WERI-Rb-1 (cell line): ENCODE measurements at regions not wholly inside any gene's neighbourhood (a gene's known extent, or its start where the extent isn't known, plus 50 kb on each side); places are given as distances from the start of the nearest gene placed in this dataset.

ENCODE experiments used
- DNase-seq: peaks from one replicate; pipeline ENCODE4 v3.0.0-alpha.2; 2020
- H3K27ac ChIP-seq: fragments of 250-450 bp; sonication (Bioruptor Pico); 2 replicates; pipeline ENCODE4 v1.5.1; 2020; ENCODE audit warnings: mild to moderate bottlenecking, moderate library complexity
- H3K27me3 ChIP-seq: fragments of 250-450 bp; sonication (Bioruptor Pico); 2 replicates; pipeline ENCODE4 v1.5.1; 2021; ENCODE audit warnings: mild to moderate bottlenecking, low read depth, moderate library complexity; ENCODE audit not compliant: insufficient read depth, severe bottlenecking
- H3K36me3 ChIP-seq: fragments of 250-450 bp; sonication (Bioruptor Pico); 2 replicates; pipeline ENCODE4 v1.5.1; 2020; ENCODE audit warnings: mild to moderate bottlenecking, moderate library complexity
- H3K4me3 ChIP-seq: 2 replicates; pipeline ENCODE4 v1.5.1; 2011; ENCODE audit warnings: low read depth, mild to moderate bottlenecking, control low read depth, low read length
- H3K9me3 ChIP-seq: fragments of 250-450 bp; sonication (Bioruptor Pico); 2 replicates; pipeline ENCODE4 v1.5.1; 2021; ENCODE audit warnings: mild to moderate bottlenecking, moderate library complexity; ENCODE audit not compliant: severe bottlenecking
- TF ChIP-seq, protein P1 (sequence below): IDR thresholded peaks from 2 replicates; pipeline ENCODE4 v1.5.1; 2011; ENCODE audit warnings: low read depth, mild to moderate bottlenecking, control low read depth, inconsistent platforms, low read length

DNA sequence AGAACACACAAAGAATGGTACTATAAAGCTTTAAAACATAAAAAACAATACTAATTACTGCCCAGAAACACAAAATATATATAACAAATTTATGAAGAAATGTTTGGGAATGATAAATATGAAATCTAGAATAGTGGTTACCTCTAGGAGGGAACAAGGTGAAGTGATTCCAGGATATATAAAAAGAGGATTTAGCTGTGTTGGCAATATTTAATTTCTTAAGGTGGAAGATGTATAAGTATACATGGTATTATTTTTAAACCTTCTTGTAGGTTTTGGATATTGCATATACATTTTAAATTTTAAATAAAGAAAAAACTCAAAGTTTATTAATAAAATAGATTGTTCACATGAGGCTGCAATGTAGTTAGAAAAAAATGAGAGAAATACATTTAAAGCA lies 112.7 kb upstream of the ZNF618 start:
- peaks cover 35% of the 10 kb centered on the region for H3K27me3 ChIP-seq
- TF ChIP-seq, protein P1, sequence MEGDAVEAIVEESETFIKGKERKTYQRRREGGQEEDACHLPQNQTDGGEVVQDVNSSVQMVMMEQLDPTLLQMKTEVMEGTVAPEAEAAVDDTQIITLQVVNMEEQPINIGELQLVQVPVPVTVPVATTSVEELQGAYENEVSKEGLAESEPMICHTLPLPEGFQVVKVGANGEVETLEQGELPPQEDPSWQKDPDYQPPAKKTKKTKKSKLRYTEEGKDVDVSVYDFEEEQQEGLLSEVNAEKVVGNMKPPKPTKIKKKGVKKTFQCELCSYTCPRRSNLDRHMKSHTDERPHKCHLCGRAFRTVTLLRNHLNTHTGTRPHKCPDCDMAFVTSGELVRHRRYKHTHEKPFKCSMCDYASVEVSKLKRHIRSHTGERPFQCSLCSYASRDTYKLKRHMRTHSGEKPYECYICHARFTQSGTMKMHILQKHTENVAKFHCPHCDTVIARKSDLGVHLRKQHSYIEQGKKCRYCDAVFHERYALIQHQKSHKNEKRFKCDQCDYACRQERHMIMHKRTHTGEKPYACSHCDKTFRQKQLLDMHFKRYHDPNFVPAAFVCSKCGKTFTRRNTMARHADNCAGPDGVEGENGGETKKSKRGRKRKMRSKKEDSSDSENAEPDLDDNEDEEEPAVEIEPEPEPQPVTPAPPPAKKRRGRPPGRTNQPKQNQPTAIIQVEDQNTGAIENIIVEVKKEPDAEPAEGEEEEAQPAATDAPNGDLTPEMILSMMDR: no peak
- H3K27ac ChIP-seq: no peak overlapping the region
- no peak overlapping the region for H3K4me3 ChIP-seq
- DNase-seq: no peak
- H3K36me3 ChIP-seq: no peaks in the 10 kb centered on the region
- no peaks in the 10 kb centered on the region for H3K9me3 ChIP-seq

DNA sequence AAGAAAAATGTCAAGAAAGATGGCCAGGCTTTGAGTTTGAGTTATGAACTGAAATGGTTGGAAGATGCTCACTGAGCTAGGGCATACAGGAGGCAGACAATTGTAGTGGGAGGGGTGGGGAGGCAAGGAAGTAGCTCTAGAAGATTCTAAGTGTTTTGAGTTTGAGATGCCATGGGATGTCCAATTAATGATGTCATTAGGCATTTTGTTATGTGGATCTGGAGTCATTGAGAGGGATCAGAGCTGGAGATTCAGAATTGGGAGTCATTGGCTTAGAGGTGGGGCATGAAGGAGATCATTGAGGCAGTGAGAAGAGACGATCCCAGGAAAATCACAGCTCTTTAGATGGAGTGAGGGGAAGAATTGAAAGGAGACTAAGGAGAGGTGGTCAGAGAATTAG lies 111.5 kb upstream of the ZNF618 start:
- Histone ChIP-seq H3K4me3 (no peak overlapping the region), H3K27ac (no peak overlapping the region), H3K27me3 (peaks cover 41% of the 10 kb centered on the region), H3K9me3 (no peaks in the 10 kb centered on the region), H3K36me3 (no peaks in the 10 kb centered on the region)
- DNase-seq: no peak
- TF ChIP-seq, protein P1: no peak

DNA sequence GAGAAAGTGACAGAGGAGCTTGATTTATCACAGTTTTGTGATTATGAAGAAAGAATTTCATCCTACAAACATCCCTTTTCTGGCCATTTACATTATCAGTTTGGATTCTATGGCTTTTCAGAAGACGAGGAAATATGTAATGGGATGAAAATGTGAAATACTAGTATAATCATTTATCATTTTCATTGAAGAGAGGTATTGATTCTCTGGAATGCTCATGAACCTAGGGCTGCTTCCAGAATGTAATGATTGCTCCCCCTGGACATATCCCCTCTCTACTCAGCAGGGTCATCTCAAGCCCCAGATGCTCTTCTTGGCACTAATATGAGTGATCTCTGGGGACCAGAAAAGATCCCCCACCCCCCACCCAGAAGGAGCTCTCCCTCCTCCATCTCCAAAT lies 106.7 kb upstream of the ZNF618 start:
- no peaks in the 10 kb centered on the region for H3K36me3 ChIP-seq
- H3K4me3 ChIP-seq: no peak overlapping the region
- peaks cover 55% of the 10 kb centered on the region for H3K27me3 ChIP-seq
- H3K27ac ChIP-seq: no peak overlapping the region
- no peak for DNase-seq
- no peaks in the 10 kb centered on the region for H3K9me3 ChIP-seq
- TF ChIP-seq, protein P1: no peak

- Histone ChIP-seq H3K9me3 (no peaks in the 10 kb centered on the region), H3K27ac (no peak overlapping the region), H3K4me3 (no peak overlapping the region), H3K36me3 (no peaks in the 10 kb centered on the region), H3K27me3 (peaks cover 54% of the 10 kb centered on the region)
- DNase-seq: no peak
- TF ChIP-seq, protein P1: no peak
These were observed 105.7 kb upstream of the ZNF618 start for GRCh38 chr9:113770396-113770795.

GRCh38 chr9:113771199-113771598 lies 104.9 kb upstream of the ZNF618 start:
- TF ChIP-seq, protein P1: no peak
- Histone ChIP-seq H3K27me3 (peaks cover 55% of the 10 kb centered on the region), H3K9me3 (no peaks in the 10 kb centered on the region), H3K27ac (no peak overlapping the region), H3K36me3 (no peaks in the 10 kb centered on the region), H3K4me3 (no peak overlapping the region)
- no peak for DNase-seq

GRCh38 chr9:113772121-113772810 lies 103.8 kb upstream of the ZNF618 start:
- TF ChIP-seq, protein P1: no peak
- Histone ChIP-seq H3K9me3 (no peaks in the 10 kb centered on the region), H3K4me3 (no peak overlapping the region), H3K27ac (no peak overlapping the region), H3K27me3 (peaks cover 59% of the 10 kb centered on the region), H3K36me3 (no peaks in the 10 kb centered on the region)
- no peak for DNase-seq
